Right lobe of liver (tissue), 6 donors: ENCODE measurements at regions not wholly inside any gene's neighbourhood (a gene's known extent, or its start where the extent isn't known, plus 50 kb on each side); places are given as distances from the start of the nearest gene placed in this dataset.

Experiments used
- ATAC-seq, 4 donors: fragments of 200-7000 bp; cut with Tn5 transposase; one replicate each; pipeline ENCODE4 v1.9.1; 2020; ENCODE audit warnings: mild to moderate bottlenecking in 4 of 4, moderate library complexity in 4 of 4
- DNase-seq, 3 donors: peaks; one replicate each; pipeline ENCODE4 v3.0.0-alpha.2; 2020
- H3K27ac ChIP-seq, 3 donors: fragments of 200-600 bp; one replicate each; pipeline ENCODE4 v1.8.0; 2022
- H3K27me3 ChIP-seq, 2 donors: fragments of 200-600 bp; one replicate each; pipeline ENCODE4 v1.8.0; 2022
- H3K36me3 ChIP-seq, 4 donors: fragments of 200-600 bp; sonication (generic) in 1 of 4; one replicate each; pipeline versions ENCODE4 v1.5.1 to v1.8.0; 2017 to 2022; ENCODE audit warnings: control low read depth in 1 of 4
- H3K4me1 ChIP-seq, 4 donors: fragments of 200-600 bp; sonication (generic) in 1 of 4; one replicate each; pipeline versions ENCODE4 v1.5.1 to v1.8.0; 2017 to 2022; ENCODE audit warnings: control low read depth in 1 of 4
- H3K4me3 ChIP-seq, 3 donors: fragments of 200-600 bp; one replicate each; pipeline ENCODE4 v1.8.0; 2022
- H3K9me3 ChIP-seq, 4 donors: fragments of 200-600 bp; sonication (generic) in 1 of 4; one replicate each; pipeline versions ENCODE4 v1.5.1 to v1.8.0; 2017 to 2022; ENCODE audit warnings: control low read depth in 1 of 4
- CTCF ChIP-seq, 4 donors: fragments of 200-600 bp in 3 of 4; fragments of 450-650 bp in 1 of 4; IDR thresholded peaks; one replicate each; pipeline versions ENCODE4 v1.5.1 to v1.8.0; 2016 to 2022; ENCODE audit warnings: antibody characterized with exemption in 4 of 4, mild to moderate bottlenecking in 2 of 4
- POLR2A ChIP-seq: fragments of 450-650 bp; IDR thresholded peaks from one replicate; pipeline ENCODE4 v1.6.1; 2017; ENCODE audit warnings: antibody characterized with exemption, mild to moderate bottlenecking
- WGBS: methylation state at CpG from one replicate; pipeline ENCODE4 v1.1.6; 2018; ENCODE audit warnings: low coverage, low lambda C conversion rate; ENCODE audit not compliant: insufficient coverage; ENCODE audit errors: missing lambda C conversion rate; 5-methylcytosine and 5-hydroxymethylcytosine counted together
- intact Hi-C, 2 donors: fragments of 100-400 bp; cut with DNase I; formaldehyde crosslinking; loops; one replicate each; pipeline versions ENCODE4 v1.11.2 to v1.14.1; 2022
- donor health status: DM: no; HTN: yes; CAD: no.
- donor health status: DM: no; HTN: no; CAD: no.
- donor health status: DM: no; HTN: no; CAD: no.
- donor health status: DM: no; HTN: yes; CAD: no.
- donor health status: DM: no; HTN: yes; CAD: no.

DNA sequence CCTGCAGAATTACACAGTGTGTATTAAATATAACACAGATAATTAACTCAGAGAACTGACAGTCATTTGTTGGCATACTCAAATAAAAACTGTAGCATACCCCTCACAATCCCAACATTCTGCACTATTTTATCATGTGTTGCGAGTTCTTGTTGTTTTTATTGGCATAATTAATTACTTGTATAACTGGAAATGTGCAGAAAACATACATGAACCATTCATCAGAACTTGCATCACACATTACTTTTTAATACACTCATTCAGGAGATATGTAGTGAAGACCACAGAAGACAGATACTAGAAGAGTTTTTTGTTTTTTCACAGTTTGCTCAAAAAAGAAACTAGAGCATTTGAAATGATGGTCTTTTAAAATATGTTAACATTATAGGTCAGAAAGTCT lies 74.6 kb upstream of the NEIL3 start:
- Histone ChIP-seq H3K9me3 (no peaks in the 10 kb centered on the region), H3K27ac (no peak overlapping the region), H3K4me3 (no peak overlapping the region), H3K4me1 (no peaks in the 10 kb centered on the region), H3K36me3 (no peaks in the 10 kb centered on the region), H3K27me3 (no peaks in the 10 kb centered on the region)
- no peak for TF ChIP-seq POLR2A
- intact Hi-C loops: no loop called here
- WGBS: 43% methylated on average over 1 of the region's 1 CpG
- no peak for ATAC-seq
- no peak for DNase-seq

DNA sequence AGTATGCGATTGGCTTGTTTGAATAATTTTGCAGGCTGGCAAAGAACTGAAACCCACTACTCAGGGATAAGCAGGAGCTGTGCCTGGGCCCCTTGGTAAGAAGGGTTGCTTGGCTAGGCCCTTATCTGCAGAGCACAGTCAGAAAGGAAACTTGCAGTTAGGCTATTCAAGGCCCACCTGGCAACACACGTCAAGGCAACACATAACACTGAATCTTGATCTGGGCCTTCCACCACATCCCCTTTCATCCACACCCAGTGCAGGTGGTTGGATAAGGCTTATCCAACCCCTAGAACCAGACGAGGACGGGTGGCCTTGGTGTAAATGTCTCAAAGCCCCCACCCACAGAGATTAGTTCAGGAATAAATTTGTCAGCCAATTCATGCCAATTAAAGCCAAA lies 72.8 kb upstream of the NEIL3 start:
- DNase-seq: no peak
- 75% methylated on average over 4 of the region's 4 CpGs for WGBS

DNA sequence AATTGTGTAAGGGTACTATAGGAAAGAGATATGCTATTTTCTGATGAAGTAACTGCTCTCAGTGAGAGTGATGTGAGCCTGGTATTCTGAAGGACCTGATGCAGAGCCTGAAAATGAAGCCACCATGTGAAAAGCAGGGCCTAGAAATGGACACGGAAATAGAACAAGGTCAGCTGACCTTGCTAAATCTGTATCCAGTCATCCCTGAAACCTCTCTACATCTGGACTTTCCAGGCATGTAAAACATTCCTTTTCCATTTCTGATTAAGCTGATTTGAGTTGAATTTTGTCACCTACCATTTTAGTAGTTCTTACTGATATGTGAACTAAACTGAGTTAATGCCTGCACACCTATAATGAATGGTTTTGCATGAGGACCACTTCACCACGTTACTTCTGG lies 72.4 kb upstream of the NEIL3 start:
- Histone ChIP-seq H3K9me3 (no peaks in the 10 kb centered on the region), H3K36me3 (no peaks in the 10 kb centered on the region), H3K27me3 (no peaks in the 10 kb centered on the region), H3K4me1 (no peaks in the 10 kb centered on the region), H3K4me3 (no peak overlapping the region), H3K27ac (no peak overlapping the region)
- DNase-seq (no peak), ATAC-seq (no peak)
- TF ChIP-seq CTCF (IDR thresholded peaks at IDR 0.05): no peak
- TF ChIP-seq POLR2A: no peak
- WGBS: 63% methylated on average over 2 of the region's 2 CpGs
- intact Hi-C loops: no loop called here

More for the DNA sequence above, 72.8 kb upstream of the NEIL3 start:
- Histone ChIP-seq H3K27me3 (no peaks in the 10 kb centered on the region), H3K4me3 (no peak overlapping the region), H3K9me3 (no peaks in the 10 kb centered on the region), H3K4me1 (no peaks in the 10 kb centered on the region), H3K36me3 (no peaks in the 10 kb centered on the region), H3K27ac (no peak overlapping the region)
- TF ChIP-seq CTCF (IDR thresholded peaks at IDR 0.05): no peak
- no peak for TF ChIP-seq POLR2A
- no peak for ATAC-seq
- intact Hi-C loops: no loop called here

GRCh38 chr4:177239477-177239876 lies 70.2 kb upstream of the NEIL3 start:
- no peak overlapping the region for H3K4me3 ChIP-seq
- H3K27ac ChIP-seq: no peak overlapping the region
- ATAC-seq: no peak
- no peaks in the 10 kb centered on the region for H3K4me1 ChIP-seq
- WGBS: 75% methylated on average over 1 of the region's 1 CpG
- intact Hi-C loops: no loop called here
- no peaks in the 10 kb centered on the region for H3K36me3 ChIP-seq
- no peak for DNase-seq
- no peaks in the 10 kb centered on the region for H3K27me3 ChIP-seq
- H3K9me3 ChIP-seq: no peaks in the 10 kb centered on the region
- TF ChIP-seq POLR2A: no peak
- no peak for TF ChIP-seq CTCF (IDR thresholded peaks at IDR 0.05)

- no peaks in the 10 kb centered on the region for H3K27me3 ChIP-seq
- no peak for TF ChIP-seq CTCF (IDR thresholded peaks at IDR 0.05)
- DNase-seq: no peak
- H3K27ac ChIP-seq: no peak overlapping the region
- no peaks in the 10 kb centered on the region for H3K9me3 ChIP-seq
- no peaks in the 10 kb centered on the region for H3K4me1 ChIP-seq
- ATAC-seq: no peak
- intact Hi-C loops: no loop called here
- no peak overlapping the region for H3K4me3 ChIP-seq
- H3K36me3 ChIP-seq: no peaks in the 10 kb centered on the region
These were observed 69.8 kb upstream of the NEIL3 start for GRCh38 chr4:177239878-177240277.
